GM12878 (cell line): ENCODE measurements at regions not wholly inside any gene's neighbourhood (a gene's known extent, or its start where the extent isn't known, plus 50 kb on each side); places are given as distances from the start of the nearest gene placed in this dataset.

ENCODE experiments used
- ATAC-seq: fragments of 200-7000 bp; cut with Tn5 transposase; 3 replicates; pipeline ENCODE4 v1.9.1; 2020; ENCODE audit warnings: mild to moderate bottlenecking, moderate library complexity
- BruUV-seq: library from RNA; stranded (reverse); fragments of 400-500 nt; replicated peaks from 2 replicates; lab custom pipeline; 2021; lab: Mats Ljungman, UMichigan
- CTCF ChIA-PET: fragments of 300-600 bp; sonication (Branson Sonifier 250); formaldehyde crosslinking; extraction: SDS; loops from one replicate; lab custom pipeline; 2021; ENCODE audit warnings: inconsistent platforms; lab: Yijun Ruan, JAX
- POLR2A ChIA-PET: fragments of 350-600 bp; formaldehyde crosslinking; extraction: SDS; loops from one replicate; lab custom pipeline; 2021; ENCODE audit warnings: inconsistent platforms; lab: Charles Lee
- RAD21 ChIA-PET: fragments of 300-600 bp; sonication (Branson Sonifier 250); formaldehyde crosslinking; loops from one replicate; lab custom pipeline; 2023; ENCODE audit warnings: antibody characterized with exemption; ENCODE audit not compliant: unreplicated experiment; lab: Charles Lee
- SMC1A ChIA-PET: fragments of 300-600 bp; sonication (Branson Sonifier 250); formaldehyde crosslinking; loops from one replicate; lab custom pipeline; 2023; ENCODE audit not compliant: unreplicated experiment, uncharacterized antibody; lab: Charles Lee
- DNase-seq: peaks from one replicate; pipeline ENCODE4 v3.0.0-alpha.2; 2011; ENCODE audit warnings: low read depth, low spot score
- FAIRE-seq: peaks from 3 replicates; lab custom pipeline; 2011; peaks lifted over from hg19 to GRCh38; lab: Jason Lieb, UNC
- H2AFZ ChIP-seq: 2 replicates; pipeline ENCODE4 v1.6.0; 2011; ENCODE audit warnings: low read depth, low read length, control low read depth; ENCODE audit not compliant: control insufficient read depth
- H3K27ac ChIP-seq: 2 replicates; pipeline ENCODE4 v1.5.1; 2011; ENCODE audit warnings: control low read depth; ENCODE audit not compliant: control insufficient read depth, insufficient read depth
- H3K27me3 ChIP-seq, 2 experiments: replicated peaks in 1 of 2; 2 replicates each; pipeline versions ENCODE4 v1.6.0 to v1.6.1; 2011; ENCODE audit warnings: low read length in 1 of 2; ENCODE audit not compliant: control insufficient read depth in 2 of 2, insufficient read depth in 2 of 2
- H3K36me3 ChIP-seq, 2 experiments: 2 replicates each; pipeline ENCODE4 v1.5.1; 2011; ENCODE audit warnings: low read length in 1 of 2; ENCODE audit not compliant: control insufficient read depth in 2 of 2, insufficient read depth in 2 of 2
- H3K4me1 ChIP-seq: 2 replicates; pipeline ENCODE4 v1.6.1; 2011; ENCODE audit warnings: mild to moderate bottlenecking, low read length, moderate library complexity, mixed read lengths; ENCODE audit not compliant: control insufficient read depth, insufficient read depth
- H3K4me2 ChIP-seq: 2 replicates; pipeline ENCODE4 v1.6.0; 2011; ENCODE audit warnings: control low read depth; ENCODE audit not compliant: control insufficient read depth, insufficient read depth
- H3K4me3 ChIP-seq: fragments of 200-600 bp; sonication (generic); 2 replicates; pipeline ENCODE4 v1.5.1; 2016
- H3K79me2 ChIP-seq: 2 replicates; pipeline ENCODE4 v1.6.0; 2011; ENCODE audit warnings: low read length; ENCODE audit not compliant: control insufficient read depth, insufficient read depth
- H3K9ac ChIP-seq: 2 replicates; pipeline ENCODE4 v1.8.0; 2011; ENCODE audit warnings: low read length, control low read depth, mixed read lengths; ENCODE audit not compliant: control insufficient read depth, insufficient read depth
- H3K9me3 ChIP-seq: replicated peaks from 3 replicates; pipeline ENCODE4 v1.5.1; 2011; ENCODE audit warnings: mild to moderate bottlenecking, low read length; ENCODE audit not compliant: control insufficient read depth, insufficient read depth
- H4K20me1 ChIP-seq: 2 replicates; pipeline ENCODE4 v1.6.0; 2011; ENCODE audit not compliant: control insufficient read depth, insufficient read depth
- CUX1 ChIP-seq: IDR thresholded peaks from 2 replicates; pipeline ENCODE4 v1.6.1; 2012; ENCODE audit warnings: improper control_type of control experiment, low read depth, low read length; ENCODE audit not compliant: insufficient replicate concordance
- E2F8 ChIP-seq: fragments of 450-650 bp; IDR thresholded peaks from 2 replicates; pipeline ENCODE4 v1.6.1; 2018; ENCODE audit warnings: mild to moderate bottlenecking, low read depth, moderate library complexity; ENCODE audit not compliant: partially characterized antibody
- RFX5 ChIP-seq: IDR thresholded peaks from 2 replicates; pipeline ENCODE4 v1.6.1; 2011; ENCODE audit warnings: low read depth, low read length, improper control_type of control experiment
- ZBTB40 ChIP-seq: fragments of 450-650 bp; IDR thresholded peaks from 2 replicates; pipeline ENCODE4 v1.6.1; 2016; ENCODE audit warnings: mild to moderate bottlenecking, moderate library complexity, borderline replicate concordance
- WGBS: methylation state at CpG from one replicate; pipeline ENCODE4 v1.1.6; 2016; ENCODE audit warnings: low lambda C conversion rate; ENCODE audit not compliant: insufficient replicate concordance, insufficient coverage; ENCODE audit errors: missing lambda C conversion rate; 5-methylcytosine and 5-hydroxymethylcytosine counted together
- in situ Hi-C: fragments of 300-500 bp; cut with MboI; formaldehyde crosslinking; loops from 9 replicates; pipeline ENCODE4 v1.14.3; 2018; ENCODE audit warnings: mixed read lengths
- intact Hi-C: fragments of 100-400 bp; cut with micrococcal nuclease; formaldehyde crosslinking; loops from one replicate; pipeline ENCODE4 v1.14.2; 2022; ENCODE audit not compliant: unreplicated experiment

- no peak overlapping the region for H3K9ac ChIP-seq
- 9% methylated on average over 10 of the region's 10 CpGs for WGBS
- DNase-seq (no peak), ATAC-seq (no peak), FAIRE-seq (no peak)
- SMC1A ChIA-PET, result no interaction called here
- RAD21 ChIA-PET, result no interaction called here
- no peaks in the 10 kb centered on the region; a peak in 1 of 4 replicates for H3K27me3 ChIP-seq
- intact Hi-C loops, result no loop called here
- no peaks in the 10 kb centered on the region for H4K20me1 ChIP-seq
- no peaks in the 10 kb centered on the region for H3K79me2 ChIP-seq
- in situ Hi-C loops, result no loop called here
- no peak overlapping the region for H3K27ac ChIP-seq
- no peak overlapping the region for H3K4me2 ChIP-seq
- POLR2A ChIA-PET, result no interaction called here
- H3K9me3 ChIP-seq, result no peaks in the 10 kb centered on the region
- no TSS peak for BruUV-seq
- H3K4me3 ChIP-seq, result no peak overlapping the region
- H3K4me1 ChIP-seq, result no peaks in the 10 kb centered on the region
- no peaks in the 10 kb centered on the region for H3K36me3 ChIP-seq
- TF ChIP-seq CUX1 (no peak), E2F8 (no peak), ZBTB40 (no peak), RFX5 (no peak)
- H2AFZ ChIP-seq, result no peak overlapping the region
- CTCF ChIA-PET, result no interaction called here
These were observed 142.1 kb upstream of the PHACTR3 start for GRCh38 chr20:59462249-59462648.
